HepG2 (cell line): ENCODE measurements at regions not wholly inside any gene's neighbourhood (a gene's known extent, or its start where the extent isn't known, plus 50 kb on each side); places are given as distances from the start of the nearest gene placed in this dataset.

Source experiments
- ATAC-seq: fragments of 200-7000 bp; cut with Tn5 transposase; 3 replicates; pipeline ENCODE4 v1.9.1; 2020; ENCODE audit warnings: mild to moderate bottlenecking, moderate library complexity
- BruUV-seq: library from RNA; stranded (reverse); fragments of 400-500 nt; replicated peaks from 2 replicates; lab custom pipeline; 2021; lab: Mats Ljungman, UMichigan
- CTCF ChIA-PET: fragments of 300-600 bp; formaldehyde crosslinking; extraction: SDS; loops from one replicate; lab custom pipeline; 2021; ENCODE audit warnings: low total read pairs, inconsistent platforms, low intra/inter-chr PET ratio; lab: Yijun Ruan, JAX
- POLR2A ChIA-PET: fragments of 350-600 bp; sonication (Branson Sonifier 250); formaldehyde crosslinking; loops from one replicate; lab custom pipeline; 2020; ENCODE audit warnings: antibody characterized with exemption, inconsistent platforms; lab: Yijun Ruan, JAX
- DNase-seq: peaks from one replicate; pipeline ENCODE4 v3.0.0-alpha.2; 2015; ENCODE audit warnings: low spot score
- FAIRE-seq: peaks from 3 replicates; lab custom pipeline; 2011; peaks lifted over from hg19 to GRCh38; lab: Jason Lieb, UNC
- H2AFZ ChIP-seq: one replicate; pipeline ENCODE4 v1.6.1; 2011; ENCODE audit warnings: low read length, inconsistent platforms
- H3K27ac ChIP-seq: fragments of 300-600 bp; 3 replicates; pipeline ENCODE4 v1.8.0; 2011; ENCODE audit warnings: mixed run types, mild to moderate bottlenecking, mixed read lengths, low read length, inconsistent platforms; ENCODE audit not compliant: insufficient read depth; ENCODE audit errors: extremely low read length
- H3K27me3 ChIP-seq, 2 experiments: fragments of 200-600 bp in 1 of 2; 2 replicates in 1 of 2; 3 replicates in 1 of 2; pipeline versions ENCODE4 v1.6.0 to v1.8.0; 2011; ENCODE audit warnings: low read length in 2 of 2, mild to moderate bottlenecking in 2 of 2, moderate library complexity in 2 of 2, inconsistent platforms in 1 of 2; ENCODE audit not compliant: insufficient read depth in 2 of 2, control insufficient read depth in 1 of 2
- H3K36me3 ChIP-seq, 2 experiments: fragments of 200-600 bp in 1 of 2; replicated peaks in 1 of 2; 2 replicates in 1 of 2; 3 replicates in 1 of 2; pipeline versions ENCODE4 v1.5.1 to v1.8.0; 2011; ENCODE audit warnings: low read length in 2 of 2, inconsistent platforms in 1 of 2; ENCODE audit not compliant: insufficient read depth in 2 of 2, control insufficient read depth in 1 of 2
- H3K4me1 ChIP-seq: 2 replicates; pipeline ENCODE4 v1.5.1; 2012; ENCODE audit warnings: low read length, inconsistent platforms; ENCODE audit not compliant: insufficient read depth
- H3K4me2 ChIP-seq: 2 replicates; pipeline ENCODE4 v1.6.0; 2011; ENCODE audit warnings: low read depth, low read length, inconsistent platforms
- H3K4me3 ChIP-seq, 3 experiments: fragments of 200-600 bp in 1 of 3; sonication (generic), shearing (Covaris generic) in 1 of 3; replicated peaks in 1 of 3; 2 replicates each; pipeline ENCODE4 v1.5.1; 2011 to 2016; ENCODE audit warnings: low read length in 3 of 3, inconsistent platforms in 2 of 3, low read depth in 2 of 3, mild to moderate bottlenecking in 2 of 3, control low read depth in 1 of 3, mixed read lengths in 1 of 3; ENCODE audit not compliant: insufficient read depth in 1 of 3
- H3K79me2 ChIP-seq: one replicate; pipeline ENCODE4 v1.6.1; 2011; ENCODE audit warnings: low read length, inconsistent platforms; ENCODE audit not compliant: insufficient read depth
- H3K9ac ChIP-seq: 2 replicates; pipeline ENCODE4 v1.6.0; 2011; ENCODE audit warnings: mild to moderate bottlenecking, low read depth, low read length, inconsistent platforms; ENCODE audit not compliant: insufficient read depth
- H3K9me3 ChIP-seq: 2 replicates; pipeline ENCODE4 v1.5.1; 2012; ENCODE audit warnings: mild to moderate bottlenecking, low read length
- H4K20me1 ChIP-seq: 2 replicates; pipeline ENCODE4 v1.6.0; 2011; ENCODE audit warnings: inconsistent platforms, mild to moderate bottlenecking, low read length, moderate library complexity; ENCODE audit not compliant: insufficient read depth
- ATRX ChIP-seq: sonication (generic); formaldehyde crosslinking; IDR thresholded peaks from 2 replicates; pipeline ENCODE4 v1.4.0; 2020; ENCODE audit warnings: missing genetic modification reagents, borderline replicate concordance
- CEBPZ ChIP-seq: IDR thresholded peaks from 2 replicates; pipeline ENCODE4 v1.6.1; 2012; ENCODE audit warnings: low read length, improper control_type of control experiment
- FOXA1 ChIP-seq, 2 experiments: fragments of 450-650 bp in 1 of 2; sonication (generic) in 1 of 2; formaldehyde crosslinking in 1 of 2; IDR thresholded peaks; 2 replicates each; pipeline versions ENCODE4 v1.4.0 to v1.6.1; 2016 to 2020; ENCODE audit warnings: missing genetic modification reagents in 1 of 2
- FOXJ3 ChIP-seq: sonication (generic); formaldehyde crosslinking; IDR thresholded peaks from 2 replicates; pipeline ENCODE4 v1.4.0; 2020; ENCODE audit warnings: missing genetic modification reagents, mild to moderate bottlenecking, borderline replicate concordance
- MYNN ChIP-seq: sonication (generic); formaldehyde crosslinking; IDR thresholded peaks from 2 replicates; pipeline ENCODE4 v1.4.0; 2020; ENCODE audit warnings: mild to moderate bottlenecking, low read depth, missing genetic modification reagents
- TFAP4 ChIP-seq: sonication (generic); IDR thresholded peaks from 2 replicates; pipeline ENCODE4 v1.6.1; 2016; ENCODE audit warnings: low read depth, borderline replicate concordance
- ZNF33A ChIP-seq: sonication (generic); formaldehyde crosslinking; IDR thresholded peaks from 2 replicates; pipeline ENCODE4 v1.5.1; 2020; ENCODE audit warnings: missing genetic modification reagents, mild to moderate bottlenecking, moderate library complexity, borderline replicate concordance
- ZNF382 ChIP-seq: sonication (generic); formaldehyde crosslinking; IDR thresholded peaks from 2 replicates; pipeline ENCODE4 v1.5.0; 2020; ENCODE audit warnings: missing genetic modification reagents, mild to moderate bottlenecking, borderline replicate concordance
- ZNF766 ChIP-seq: sonication (generic); formaldehyde crosslinking; IDR thresholded peaks from 2 replicates; pipeline ENCODE4 v1.5.0; 2020; ENCODE audit warnings: missing genetic modification reagents, borderline replicate concordance
- WGBS: methylation state at CpG from one replicate; pipeline ENCODE4 v1.1.6; 2017; ENCODE audit warnings: low lambda C conversion rate; 5-methylcytosine and 5-hydroxymethylcytosine counted together
- in situ Hi-C: cut with HindIII; loops from 2 replicates; pipeline ENCODE4 v1.10.0; 2017; ENCODE audit warnings: low pct_unique_long_range_greater_than_20kb; ENCODE audit not compliant: extremely low pct_ligation_motif_present
- intact Hi-C: fragments of 100-400 bp; cut with micrococcal nuclease; formaldehyde crosslinking; loops from one replicate; pipeline ENCODE4 v1.10.0; 2022; ENCODE audit not compliant: unreplicated experiment

- Histone ChIP-seq H3K79me2 (no peaks in the 10 kb centered on the region), H3K4me1 (peaks cover 14% of the 10 kb centered on the region; the same call in 1 of the 2 replicates), H3K9me3 (no peaks in the 10 kb centered on the region), H3K4me2 (no peak overlapping the region), H3K27me3 (no peaks in the 10 kb centered on the region), H3K4me3 (no peak overlapping the region), H3K27ac (no peak overlapping the region), H3K36me3 (no peaks in the 10 kb centered on the region), H4K20me1 (no peaks in the 10 kb centered on the region), H3K9ac (no peak overlapping the region), H2AFZ (no peak overlapping the region)
- in situ Hi-C loops (loop anchor here (5.0 to 25.0 kb wide), 4 partner anchors 368 to 995 kb away; no protein-coding TSS in a partner anchor), intact Hi-C loops (loop anchor here (2.0 to 5.0 kb wide), 4 partner anchors 288 to 998 kb away; no protein-coding TSS in a partner anchor)
- no peak for ATAC-seq
- DNase-seq = no peak
- no TSS peak for BruUV-seq
- ChIA-PET POLR2A (no interaction called here), CTCF (interaction anchor here (3.4 to 4.2 kb wide), 2 partner anchors 369 to 544 kb away, joined by 39 to 50 read pairs; no protein-coding TSS in a partner anchor)
- no peak for FAIRE-seq
- WGBS = 60% methylated on average over 7 of the region's 7 CpGs
- no peak for TF ChIP-seq FOXJ3 (CRISPR knock-in tag)
- TF ChIP-seq ATRX (CRISPR knock-in tag) = no peak
- TF ChIP-seq CEBPZ = no peak
- no peak for TF ChIP-seq FOXA1 (IDR thresholded peaks at IDR 0.05)
- TF ChIP-seq FOXA1 (CRISPR knock-in tag; IDR thresholded peaks at IDR 0.05) = no peak
- TF ChIP-seq ZNF766 (CRISPR knock-in tag) = no peak
- no peak for TF ChIP-seq ZNF33A
- TF ChIP-seq MYNN (CRISPR knock-in tag) = no peak
- no peak for TF ChIP-seq ZNF382
- no peak for TF ChIP-seq TFAP4
Observed at GRCh38 chr6:137640086-137640485, 145.9 kb upstream of the OLIG3 start.
